Neural crest cell (in vitro differentiated cells): ENCODE measurements at regions not wholly inside any gene's neighbourhood (a gene's known extent, or its start where the extent isn't known, plus 50 kb on each side); places are given as distances from the start of the nearest gene placed in this dataset.

ENCODE experiments used
- DNase-seq: peaks from one replicate; pipeline ENCODE4 v3.0.0; 2021; ENCODE audit warnings: low read depth, mixed read lengths, low spot score
- H3K27ac Mint-ChIP-seq: one replicate; pipeline ENCODE4 v1.8.0; 2021; ENCODE audit warnings: mild to moderate bottlenecking, mixed read lengths; ENCODE audit not compliant: unreplicated experiment
- H3K27me3 Mint-ChIP-seq: 2 replicates; pipeline ENCODE4 v1.8.0; 2021; ENCODE audit warnings: low read depth, mild to moderate bottlenecking, mixed read lengths
- H3K36me3 Mint-ChIP-seq: 2 replicates; pipeline ENCODE4 v1.8.0; 2021; ENCODE audit warnings: low read depth, mild to moderate bottlenecking, mixed read lengths
- H3K4me1 Mint-ChIP-seq: 2 replicates; pipeline ENCODE4 v1.8.0; 2021; ENCODE audit warnings: mixed read lengths
- H3K4me3 Mint-ChIP-seq: one replicate; pipeline ENCODE4 v1.8.0; 2021; ENCODE audit warnings: mild to moderate bottlenecking, mixed read lengths
- H3K9me3 Mint-ChIP-seq: 2 replicates; pipeline ENCODE4 v1.8.0; 2021; ENCODE audit warnings: mixed read lengths
- TF ChIP-seq, protein P1 (sequence below): fragments of 200-600 bp; sonication (generic); conservative IDR thresholded peaks from 2 replicates; pipeline ENCODE4 v1.5.0; 2021; ENCODE audit warnings: antibody characterized with exemption, mild to moderate bottlenecking

DNA sequence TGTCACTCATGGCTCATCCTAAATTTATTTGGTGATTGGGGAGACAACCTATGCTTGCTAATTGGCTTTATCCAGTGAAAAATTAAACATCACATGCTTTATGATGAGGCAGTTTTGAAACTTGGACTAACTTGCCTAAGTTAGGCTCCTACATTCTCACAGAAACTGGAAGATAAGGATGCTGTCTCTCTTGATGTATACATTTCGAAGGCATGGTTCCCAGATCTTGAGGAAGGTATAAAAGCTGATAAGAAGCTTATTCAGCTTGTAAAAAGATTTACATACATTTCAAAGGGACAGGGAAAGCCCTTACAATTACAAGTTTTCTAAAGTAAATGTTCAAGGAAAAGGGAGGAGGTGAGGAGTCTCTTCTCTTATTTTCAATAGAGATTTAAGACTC, 561.7 kb downstream of the IPMK start:
- Mint-ChIP-seq H3K27ac (no peak overlapping the region), H3K36me3 (no peaks in the 10 kb centered on the region), H3K4me1 (no peaks in the 10 kb centered on the region), H3K4me3 (no peak overlapping the region), H3K27me3 (no peaks in the 10 kb centered on the region), H3K9me3 (peaks cover 3% of the 10 kb centered on the region)
- TF ChIP-seq, protein P1, sequence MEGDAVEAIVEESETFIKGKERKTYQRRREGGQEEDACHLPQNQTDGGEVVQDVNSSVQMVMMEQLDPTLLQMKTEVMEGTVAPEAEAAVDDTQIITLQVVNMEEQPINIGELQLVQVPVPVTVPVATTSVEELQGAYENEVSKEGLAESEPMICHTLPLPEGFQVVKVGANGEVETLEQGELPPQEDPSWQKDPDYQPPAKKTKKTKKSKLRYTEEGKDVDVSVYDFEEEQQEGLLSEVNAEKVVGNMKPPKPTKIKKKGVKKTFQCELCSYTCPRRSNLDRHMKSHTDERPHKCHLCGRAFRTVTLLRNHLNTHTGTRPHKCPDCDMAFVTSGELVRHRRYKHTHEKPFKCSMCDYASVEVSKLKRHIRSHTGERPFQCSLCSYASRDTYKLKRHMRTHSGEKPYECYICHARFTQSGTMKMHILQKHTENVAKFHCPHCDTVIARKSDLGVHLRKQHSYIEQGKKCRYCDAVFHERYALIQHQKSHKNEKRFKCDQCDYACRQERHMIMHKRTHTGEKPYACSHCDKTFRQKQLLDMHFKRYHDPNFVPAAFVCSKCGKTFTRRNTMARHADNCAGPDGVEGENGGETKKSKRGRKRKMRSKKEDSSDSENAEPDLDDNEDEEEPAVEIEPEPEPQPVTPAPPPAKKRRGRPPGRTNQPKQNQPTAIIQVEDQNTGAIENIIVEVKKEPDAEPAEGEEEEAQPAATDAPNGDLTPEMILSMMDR = no peak
- no peak for DNase-seq

DNA sequence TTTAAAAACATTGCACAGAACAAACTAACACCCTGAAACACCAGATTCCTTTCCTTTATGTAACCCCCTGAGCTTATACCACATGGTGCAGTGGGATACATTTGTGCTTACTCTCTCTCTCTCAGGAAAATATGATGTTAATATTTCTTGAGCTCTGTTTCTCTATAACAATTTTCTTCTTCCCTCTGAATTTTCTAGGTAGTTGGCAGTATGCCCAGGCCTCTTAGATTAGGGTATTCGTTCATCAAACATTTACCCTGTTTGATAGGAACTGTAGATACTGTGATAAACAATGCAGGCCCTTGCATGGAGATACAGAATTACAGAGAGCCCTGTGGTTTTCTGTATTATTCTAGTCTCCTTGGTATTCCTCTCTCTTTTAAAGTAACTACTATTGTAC, 567.8 kb downstream of the IPMK start:
- no peak overlapping the region for H3K27ac Mint-ChIP-seq
- DNase-seq = no peak
- H3K4me1 Mint-ChIP-seq = no peaks in the 10 kb centered on the region
- no peak overlapping the region for H3K4me3 Mint-ChIP-seq
- H3K9me3 Mint-ChIP-seq = no peaks in the 10 kb centered on the region
- TF ChIP-seq, protein P1 = no peak
- H3K27me3 Mint-ChIP-seq = no peaks in the 10 kb centered on the region
- H3K36me3 Mint-ChIP-seq = no peaks in the 10 kb centered on the region

DNA sequence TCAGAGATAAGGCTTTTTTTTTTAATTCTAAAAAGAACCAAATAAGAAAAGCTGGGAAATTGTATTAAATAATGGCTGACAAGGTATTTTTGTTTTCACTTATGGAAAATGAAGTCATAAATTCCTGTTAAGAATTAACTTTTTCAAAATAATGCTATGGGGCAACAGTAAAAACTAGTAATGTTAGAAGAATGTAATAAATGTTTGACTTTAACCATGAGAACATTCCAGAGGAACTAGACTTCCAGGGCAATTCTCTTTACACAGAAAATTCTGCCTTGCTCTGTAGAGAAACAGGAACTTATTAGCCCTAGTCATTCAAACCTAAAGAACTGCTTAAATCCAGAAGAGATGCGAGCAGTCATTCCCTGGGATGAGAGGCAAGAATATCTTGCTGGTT, 571.1 kb downstream of the IPMK start:
- H3K27me3 Mint-ChIP-seq = no peaks in the 10 kb centered on the region
- no peaks in the 10 kb centered on the region for H3K36me3 Mint-ChIP-seq
- H3K9me3 Mint-ChIP-seq = no peaks in the 10 kb centered on the region
- no peak for DNase-seq
- H3K4me1 Mint-ChIP-seq = no peaks in the 10 kb centered on the region
- H3K27ac Mint-ChIP-seq = no peak overlapping the region
- no peak overlapping the region for H3K4me3 Mint-ChIP-seq
- TF ChIP-seq, protein P1 = no peak

DNA sequence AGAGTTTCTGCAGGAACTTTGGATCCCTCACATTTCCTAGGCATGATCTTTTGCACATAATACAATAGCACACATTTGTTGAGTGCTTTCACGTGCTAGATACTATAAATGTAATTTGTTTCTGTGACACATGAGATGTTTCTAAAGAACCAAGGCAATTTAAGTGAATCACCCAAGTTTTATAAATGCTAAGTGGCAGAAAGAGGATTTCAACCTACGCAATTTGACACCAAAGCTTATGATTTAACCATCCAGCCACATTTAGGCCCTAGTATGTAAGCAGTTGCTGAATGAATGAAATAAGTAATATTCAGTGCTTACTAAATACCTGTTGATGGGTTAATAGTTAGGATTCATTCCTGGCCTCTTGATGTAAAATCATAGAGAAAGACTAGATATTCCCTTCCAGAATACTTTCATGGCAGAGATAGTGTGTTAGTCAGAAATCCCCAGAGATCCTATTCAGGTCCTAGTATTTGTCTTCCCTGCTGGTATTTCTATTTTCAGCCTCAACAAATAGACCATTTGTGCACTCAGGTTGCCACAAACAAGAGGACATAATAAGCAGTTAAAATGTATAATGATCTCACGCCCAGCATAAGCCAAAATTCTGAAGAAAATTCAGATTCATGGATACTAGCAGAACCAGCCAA, 572.6 kb downstream of the IPMK start:
- TF ChIP-seq, protein P1 = no peak
- H3K27ac Mint-ChIP-seq = no peak overlapping the region
- no peak overlapping the region for H3K4me3 Mint-ChIP-seq
- no peaks in the 10 kb centered on the region for H3K9me3 Mint-ChIP-seq
- H3K36me3 Mint-ChIP-seq = no peaks in the 10 kb centered on the region
- no peak for DNase-seq
- H3K4me1 Mint-ChIP-seq = no peaks in the 10 kb centered on the region
- no peaks in the 10 kb centered on the region for H3K27me3 Mint-ChIP-seq

DNA sequence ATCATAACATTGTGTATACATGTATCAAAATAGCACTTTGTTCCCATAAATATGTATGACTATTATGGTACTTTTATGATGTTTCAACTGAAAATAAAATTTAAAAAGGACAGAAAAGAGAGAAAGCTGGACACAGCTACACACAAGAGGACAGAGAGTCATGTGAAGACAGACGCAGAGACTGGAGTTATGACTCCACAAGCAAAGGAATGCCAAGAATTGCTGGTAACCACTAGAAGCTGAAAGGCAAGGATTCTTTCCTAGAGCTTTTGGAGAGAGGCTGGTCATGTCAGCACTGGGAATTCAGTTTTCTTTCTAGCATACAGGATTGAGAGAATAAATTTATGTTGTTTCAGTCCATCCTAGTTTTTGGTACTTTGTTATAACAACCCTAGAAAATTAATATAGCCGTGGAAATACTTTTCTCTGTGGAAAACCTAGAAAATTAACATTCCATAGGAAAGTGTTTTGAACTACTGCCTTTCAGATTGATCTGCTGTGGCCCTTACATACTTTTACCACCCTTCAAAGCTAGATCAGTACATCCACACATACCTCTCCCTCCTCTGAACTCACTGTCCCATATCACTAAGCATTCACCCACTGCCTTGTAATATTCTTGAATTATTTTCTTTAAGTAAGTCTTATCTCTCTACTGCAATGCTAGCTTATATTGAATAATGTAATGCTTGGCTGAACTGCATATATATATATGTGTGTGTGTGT, 575.3 kb downstream of the IPMK start:
- no peaks in the 10 kb centered on the region for H3K4me1 Mint-ChIP-seq
- no peak overlapping the region for H3K27ac Mint-ChIP-seq
- no peak for DNase-seq
- TF ChIP-seq, protein P1 = no peak
- H3K36me3 Mint-ChIP-seq = no peaks in the 10 kb centered on the region
- H3K27me3 Mint-ChIP-seq = no peaks in the 10 kb centered on the region
- no peaks in the 10 kb centered on the region for H3K9me3 Mint-ChIP-seq
- no peak overlapping the region for H3K4me3 Mint-ChIP-seq
